Adrenal gland (tissue), 5 donors: ENCODE measurements at regions not wholly inside any gene's neighbourhood (a gene's known extent, or its start where the extent isn't known, plus 50 kb on each side); places are given as distances from the start of the nearest gene placed in this dataset.

Experiments used
- POLR2A ChIP-seq, 2 donors: fragments of 450-650 bp; IDR thresholded peaks; one replicate each; pipeline ENCODE4 v1.6.1; 2017; ENCODE audit warnings: antibody characterized with exemption in 2 of 2, mild to moderate bottlenecking in 2 of 2, moderate library complexity in 1 of 2
- TF ChIP-seq, protein P1 (sequence below), 6 experiments: fragments of 450-650 bp in 4 of 6; fragments of 200-600 bp in 2 of 6; sonication (generic) in 1 of 6; IDR thresholded peaks; 1 replicate in 5 of 6; 2 replicates in 1 of 6; pipeline versions ENCODE4 v1.5.1 to v1.8.0; 2016 to 2021; ENCODE audit warnings: antibody characterized with exemption in 6 of 6, mild to moderate bottlenecking in 2 of 6, moderate library complexity in 1 of 6
- donor health status: DM: no; HTN: no; CAD: no.

DNA sequence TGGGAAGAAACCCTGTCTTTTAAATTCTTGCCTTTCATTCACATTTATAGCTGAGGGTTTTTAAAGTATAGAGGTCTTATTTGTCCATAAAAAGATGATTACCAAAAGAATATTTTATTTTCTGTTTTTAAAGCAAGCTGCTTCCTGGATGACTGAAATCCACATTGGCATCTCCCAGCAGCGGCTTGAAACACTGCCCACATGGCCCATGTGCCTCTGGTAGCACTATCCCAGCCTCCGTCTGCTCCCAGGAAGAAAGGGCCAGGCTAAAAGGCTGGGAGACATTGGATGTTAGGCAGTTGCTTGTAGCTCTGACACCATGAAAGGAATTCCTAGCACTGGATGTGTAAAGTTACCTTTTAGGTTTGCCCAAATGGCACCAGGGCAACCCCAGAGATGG, 169.9 kb upstream of the CACNA1E start:
- TF ChIP-seq, protein P1, sequence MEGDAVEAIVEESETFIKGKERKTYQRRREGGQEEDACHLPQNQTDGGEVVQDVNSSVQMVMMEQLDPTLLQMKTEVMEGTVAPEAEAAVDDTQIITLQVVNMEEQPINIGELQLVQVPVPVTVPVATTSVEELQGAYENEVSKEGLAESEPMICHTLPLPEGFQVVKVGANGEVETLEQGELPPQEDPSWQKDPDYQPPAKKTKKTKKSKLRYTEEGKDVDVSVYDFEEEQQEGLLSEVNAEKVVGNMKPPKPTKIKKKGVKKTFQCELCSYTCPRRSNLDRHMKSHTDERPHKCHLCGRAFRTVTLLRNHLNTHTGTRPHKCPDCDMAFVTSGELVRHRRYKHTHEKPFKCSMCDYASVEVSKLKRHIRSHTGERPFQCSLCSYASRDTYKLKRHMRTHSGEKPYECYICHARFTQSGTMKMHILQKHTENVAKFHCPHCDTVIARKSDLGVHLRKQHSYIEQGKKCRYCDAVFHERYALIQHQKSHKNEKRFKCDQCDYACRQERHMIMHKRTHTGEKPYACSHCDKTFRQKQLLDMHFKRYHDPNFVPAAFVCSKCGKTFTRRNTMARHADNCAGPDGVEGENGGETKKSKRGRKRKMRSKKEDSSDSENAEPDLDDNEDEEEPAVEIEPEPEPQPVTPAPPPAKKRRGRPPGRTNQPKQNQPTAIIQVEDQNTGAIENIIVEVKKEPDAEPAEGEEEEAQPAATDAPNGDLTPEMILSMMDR (IDR thresholded peaks at IDR 0.05) = no peak
- TF ChIP-seq POLR2A (IDR thresholded peaks at IDR 0.05) = no peak
